ENCODE measurements at regions not wholly inside any gene's neighbourhood (a gene's known extent, or its start where the extent isn't known, plus 50 kb on each side); places are given as distances from the start of the nearest gene placed in this dataset.

- TF ChIP-seq, protein P1, sequence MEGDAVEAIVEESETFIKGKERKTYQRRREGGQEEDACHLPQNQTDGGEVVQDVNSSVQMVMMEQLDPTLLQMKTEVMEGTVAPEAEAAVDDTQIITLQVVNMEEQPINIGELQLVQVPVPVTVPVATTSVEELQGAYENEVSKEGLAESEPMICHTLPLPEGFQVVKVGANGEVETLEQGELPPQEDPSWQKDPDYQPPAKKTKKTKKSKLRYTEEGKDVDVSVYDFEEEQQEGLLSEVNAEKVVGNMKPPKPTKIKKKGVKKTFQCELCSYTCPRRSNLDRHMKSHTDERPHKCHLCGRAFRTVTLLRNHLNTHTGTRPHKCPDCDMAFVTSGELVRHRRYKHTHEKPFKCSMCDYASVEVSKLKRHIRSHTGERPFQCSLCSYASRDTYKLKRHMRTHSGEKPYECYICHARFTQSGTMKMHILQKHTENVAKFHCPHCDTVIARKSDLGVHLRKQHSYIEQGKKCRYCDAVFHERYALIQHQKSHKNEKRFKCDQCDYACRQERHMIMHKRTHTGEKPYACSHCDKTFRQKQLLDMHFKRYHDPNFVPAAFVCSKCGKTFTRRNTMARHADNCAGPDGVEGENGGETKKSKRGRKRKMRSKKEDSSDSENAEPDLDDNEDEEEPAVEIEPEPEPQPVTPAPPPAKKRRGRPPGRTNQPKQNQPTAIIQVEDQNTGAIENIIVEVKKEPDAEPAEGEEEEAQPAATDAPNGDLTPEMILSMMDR (IDR thresholded peaks at IDR 0.05) = no peak
- TF ChIP-seq POLR2A (IDR thresholded peaks at IDR 0.05) = no peak
Measured at GRCh38 chr18:23353459-23353858, 99.6 kb upstream of the RIOK3 start.
